Transverse colon (tissue), 3 donors: ENCODE measurements at regions not wholly inside any gene's neighbourhood (a gene's known extent, or its start where the extent isn't known, plus 50 kb on each side); places are given as distances from the start of the nearest gene placed in this dataset.

Experiments used
- EP300 ChIP-seq: sonication (generic); formaldehyde crosslinking; IDR thresholded peaks from one replicate; pipeline ENCODE4 v1.6.1; 2017; ENCODE audit warnings: antibody characterized with exemption, low read depth
- POLR2A ChIP-seq: fragments of 450-650 bp; IDR thresholded peaks from one replicate; pipeline ENCODE4 v1.6.1; 2016; ENCODE audit warnings: antibody characterized with exemption, mild to moderate bottlenecking, moderate library complexity
- TF ChIP-seq, protein P1 (sequence below), 5 experiments: fragments of 200-600 bp in 3 of 5; fragments of 450-650 bp in 2 of 5; sonication (generic) in 3 of 5; IDR thresholded peaks; 1 replicate in 2 of 5; 2 replicates in 3 of 5; pipeline ENCODE4 v1.5.1; 2016 to 2017; ENCODE audit warnings: antibody characterized with exemption in 5 of 5, inconsistent platforms in 3 of 5, mild to moderate bottlenecking in 2 of 5, moderate library complexity in 1 of 5

DNA sequence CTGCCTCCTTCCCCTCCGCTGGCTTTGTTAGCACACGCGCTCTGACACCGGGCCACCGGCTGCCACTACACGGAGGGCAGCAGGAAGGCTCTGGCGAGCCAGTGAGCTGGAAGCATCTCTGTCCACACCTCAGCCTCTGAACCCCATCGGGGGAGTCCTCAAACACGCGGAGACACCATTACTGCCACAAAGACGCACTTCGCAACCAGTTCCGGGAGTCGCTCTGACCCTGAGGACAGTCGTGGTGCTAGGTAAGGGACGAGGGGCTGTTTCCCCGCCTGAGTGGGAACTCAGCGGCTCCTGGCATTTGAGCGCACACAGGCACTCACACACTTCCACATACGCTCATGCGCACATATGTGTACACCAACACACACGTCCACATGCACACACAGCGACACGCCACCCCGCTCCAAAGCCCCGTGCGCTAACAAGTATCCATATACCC lies 160.0 kb downstream of the C9orf152 start:
- TF ChIP-seq, protein P1, sequence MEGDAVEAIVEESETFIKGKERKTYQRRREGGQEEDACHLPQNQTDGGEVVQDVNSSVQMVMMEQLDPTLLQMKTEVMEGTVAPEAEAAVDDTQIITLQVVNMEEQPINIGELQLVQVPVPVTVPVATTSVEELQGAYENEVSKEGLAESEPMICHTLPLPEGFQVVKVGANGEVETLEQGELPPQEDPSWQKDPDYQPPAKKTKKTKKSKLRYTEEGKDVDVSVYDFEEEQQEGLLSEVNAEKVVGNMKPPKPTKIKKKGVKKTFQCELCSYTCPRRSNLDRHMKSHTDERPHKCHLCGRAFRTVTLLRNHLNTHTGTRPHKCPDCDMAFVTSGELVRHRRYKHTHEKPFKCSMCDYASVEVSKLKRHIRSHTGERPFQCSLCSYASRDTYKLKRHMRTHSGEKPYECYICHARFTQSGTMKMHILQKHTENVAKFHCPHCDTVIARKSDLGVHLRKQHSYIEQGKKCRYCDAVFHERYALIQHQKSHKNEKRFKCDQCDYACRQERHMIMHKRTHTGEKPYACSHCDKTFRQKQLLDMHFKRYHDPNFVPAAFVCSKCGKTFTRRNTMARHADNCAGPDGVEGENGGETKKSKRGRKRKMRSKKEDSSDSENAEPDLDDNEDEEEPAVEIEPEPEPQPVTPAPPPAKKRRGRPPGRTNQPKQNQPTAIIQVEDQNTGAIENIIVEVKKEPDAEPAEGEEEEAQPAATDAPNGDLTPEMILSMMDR (IDR thresholded peaks at IDR 0.05), result no peak
- no peak for TF ChIP-seq EP300
- TF ChIP-seq POLR2A, result no peak
